ENCODE measurements at regions not wholly inside any gene's neighbourhood (a gene's known extent, or its start where the extent isn't known, plus 50 kb on each side); places are given as distances from the start of the nearest gene placed in this dataset.

DNA sequence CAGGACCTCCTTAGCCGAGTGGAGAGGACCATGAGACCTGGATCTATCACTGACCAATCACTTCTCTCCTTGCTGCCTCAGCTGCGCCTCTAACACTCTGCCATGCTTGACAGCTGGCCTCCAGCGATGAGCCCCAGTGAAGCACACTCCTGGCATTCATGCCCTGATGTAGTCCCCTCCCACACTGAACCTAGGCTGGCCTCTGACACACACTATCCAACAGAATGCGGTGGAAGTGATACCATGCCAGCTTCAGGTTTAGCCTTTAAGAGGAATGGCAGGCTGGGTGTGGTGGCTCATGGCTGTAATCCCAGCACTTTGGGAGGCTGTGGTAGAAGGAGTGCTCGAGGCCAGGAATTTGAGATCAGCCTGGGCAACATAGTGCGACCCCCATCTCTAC, 73.7 kb upstream of the LAPTM4A start:
- Histone ChIP-seq H3K4me3 (no peak overlapping the region), H2AFZ (ENCODE audit: low read depth, low read length) (no peak overlapping the region), H3K9me3 (replicated peaks; ENCODE audit: control insufficient read depth, insufficient read depth, low read depth, low read length) (no peaks in the 10 kb centered on the region), H3K36me3 (ENCODE audit: control insufficient read depth, insufficient read depth, low read length) (no peaks in the 10 kb centered on the region), H3K9me1 (ENCODE audit: control insufficient read depth, insufficient read depth, low read length) (no peaks in the 10 kb centered on the region), H4K20me1 (replicated peaks; ENCODE audit: control insufficient read depth, insufficient read depth, low read length) (no peaks in the 10 kb centered on the region), H3K4me2 (ENCODE audit: insufficient read depth, low read length) (no peak overlapping the region), H3K27me3 (ENCODE audit: control insufficient read depth in 2 of 2, insufficient read depth in 2 of 2, low read length in 2 of 2) (peaks cover 9 to 36% of the 10 kb centered on the region in 2 experiments), H3K9ac (ENCODE audit: insufficient read depth in 1 of 2, low read depth in 2 of 2, low read length in 2 of 2) (no peak overlapping the region), H3K27ac (ENCODE audit: extremely low read depth, low read depth, low read length) (no peak overlapping the region), H3K4me1 (replicated peaks in 1 of 2; ENCODE audit: control insufficient read depth in 2 of 2, insufficient read depth in 2 of 2, low read length in 2 of 2) (no peaks in the 10 kb centered on the region; a peak in 1 of 5 replicates), H3K79me2 (ENCODE audit: control insufficient read depth, insufficient read depth, low read length) (no peaks in the 10 kb centered on the region)
- ATAC-seq (no peak), DNase-seq (ENCODE audit: extremely low read depth in 1 of 4, low spot score in 3 of 4) (no peak), FAIRE-seq (no peak)
- in situ Hi-C loops (cut with MboI) (no loop called here), intact Hi-C loops (cut with micrococcal nuclease) (no loop called here)
- no peak for TF ChIP-seq MTA3 (IDR thresholded peaks at IDR 0.05; ENCODE audit: borderline replicate concordance)
- TF ChIP-seq, protein P1, sequence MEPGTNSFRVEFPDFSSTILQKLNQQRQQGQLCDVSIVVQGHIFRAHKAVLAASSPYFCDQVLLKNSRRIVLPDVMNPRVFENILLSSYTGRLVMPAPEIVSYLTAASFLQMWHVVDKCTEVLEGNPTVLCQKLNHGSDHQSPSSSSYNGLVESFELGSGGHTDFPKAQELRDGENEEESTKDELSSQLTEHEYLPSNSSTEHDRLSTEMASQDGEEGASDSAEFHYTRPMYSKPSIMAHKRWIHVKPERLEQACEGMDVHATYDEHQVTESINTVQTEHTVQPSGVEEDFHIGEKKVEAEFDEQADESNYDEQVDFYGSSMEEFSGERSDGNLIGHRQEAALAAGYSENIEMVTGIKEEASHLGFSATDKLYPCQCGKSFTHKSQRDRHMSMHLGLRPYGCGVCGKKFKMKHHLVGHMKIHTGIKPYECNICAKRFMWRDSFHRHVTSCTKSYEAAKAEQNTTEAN (CRISPR knock-in tag; IDR thresholded peaks at IDR 0.05) = no peak
- no peak for TF ChIP-seq ZNF586 (CRISPR knock-in tag; conservative IDR thresholded peaks at IDR 0.05)
- CTCF ChIA-PET (ENCODE audit: low intra/inter-chr PET ratio) = no interaction called here
- POLR2A ChIA-PET = interaction anchor here (1.0 kb wide), 1 partner anchor 17 kb away, joined by 3 read pairs; no protein-coding TSS in a partner anchor
- WGBS (ENCODE audit: insufficient coverage, low coverage, missing lambda C conversion rate) = 13% methylated on average over 6 of the region's 6 CpGs
- BruUV-seq (replicated peaks) = no TSS peak

DNA sequence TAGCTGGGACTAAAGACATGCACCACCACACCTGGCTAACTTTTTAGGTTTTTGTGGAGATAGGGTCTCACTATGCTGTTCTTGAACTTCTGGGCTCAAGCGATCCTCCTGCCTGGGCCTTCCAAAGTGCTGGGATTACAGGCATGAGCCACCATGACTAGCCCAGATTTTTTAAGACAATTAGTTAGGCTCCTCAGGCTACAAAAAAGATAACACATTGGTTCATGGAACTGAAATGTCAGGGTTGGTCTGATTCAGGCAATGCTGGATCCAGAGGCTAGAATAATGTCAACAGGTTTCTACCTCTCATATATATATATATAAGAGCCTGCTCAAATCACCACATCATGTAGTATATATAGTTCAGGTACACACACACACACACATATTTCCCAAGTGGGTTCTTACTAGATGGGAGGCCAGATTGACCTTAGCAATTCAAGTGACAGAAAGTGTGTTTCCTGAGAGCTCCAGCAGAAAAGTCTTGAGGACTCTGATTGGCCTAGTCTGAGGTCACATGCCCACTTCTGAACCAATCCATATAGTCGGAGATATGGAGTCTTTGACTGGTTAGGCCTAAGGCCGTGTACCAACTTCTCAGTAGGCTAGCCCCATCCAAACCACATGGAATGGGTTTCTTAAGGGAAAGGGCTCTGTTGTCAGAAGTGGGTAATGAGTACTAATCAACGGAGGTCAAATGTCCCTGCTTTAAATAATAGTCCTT, 72.6 kb upstream of the LAPTM4A start:
- no peaks in the 10 kb centered on the region for H3K36me3 ChIP-seq (ENCODE audit: control insufficient read depth, insufficient read depth, low read length)
- BruUV-seq (replicated peaks) = no TSS peak
- 24% methylated on average over 4 of the region's 4 CpGs for WGBS (ENCODE audit: insufficient coverage, low coverage, missing lambda C conversion rate)
- no peaks in the 10 kb centered on the region; a peak in 1 of 5 replicates for H3K4me1 ChIP-seq (replicated peaks in 1 of 2; ENCODE audit: control insufficient read depth in 2 of 2, insufficient read depth in 2 of 2, low read length in 2 of 2)
- CTCF ChIA-PET (ENCODE audit: low intra/inter-chr PET ratio) = no interaction called here
- in situ Hi-C loops (cut with MboI) (no loop called here), intact Hi-C loops (cut with micrococcal nuclease) (no loop called here)
- POLR2A ChIA-PET = no interaction called here
- peak overlapping the region; percentile 12; the same call in 1 of the 2 replicates for H2AFZ ChIP-seq (ENCODE audit: low read depth, low read length)
- H4K20me1 ChIP-seq (replicated peaks; ENCODE audit: control insufficient read depth, insufficient read depth, low read length) = no peaks in the 10 kb centered on the region
- no peaks in the 10 kb centered on the region for H3K9me1 ChIP-seq (ENCODE audit: control insufficient read depth, insufficient read depth, low read length)
- H3K4me3 ChIP-seq = no peak overlapping the region
- FAIRE-seq = no peak
- DNase-seq (ENCODE audit: extremely low read depth in 1 of 4, low spot score in 3 of 4) = peak in 1 of 4 experiments; percentile 29
- no peak overlapping the region for H3K4me2 ChIP-seq (ENCODE audit: insufficient read depth, low read length)
- H3K9ac ChIP-seq (ENCODE audit: insufficient read depth in 1 of 2, low read depth in 2 of 2, low read length in 2 of 2) = no peak overlapping the region
- H3K9me3 ChIP-seq (replicated peaks; ENCODE audit: control insufficient read depth, insufficient read depth, low read depth, low read length) = no peaks in the 10 kb centered on the region
- no peaks in the 10 kb centered on the region for H3K79me2 ChIP-seq (ENCODE audit: control insufficient read depth, insufficient read depth, low read length)
- ATAC-seq = peak; percentile 83
- peaks cover 9 to 25% of the 10 kb centered on the region in 2 experiments for H3K27me3 ChIP-seq (ENCODE audit: control insufficient read depth in 2 of 2, insufficient read depth in 2 of 2, low read length in 2 of 2)
- H3K27ac ChIP-seq (ENCODE audit: extremely low read depth, low read depth, low read length) = no peak overlapping the region
- TF ChIP-seq C11orf30 (IDR thresholded peaks at IDR 0.05; ENCODE audit: low read depth) (no peak), NFYB (IDR thresholded peaks at IDR 0.05; ENCODE audit: extremely low read depth, insufficient read length) (peak; percentile 40)
- TF ChIP-seq, protein P2, sequence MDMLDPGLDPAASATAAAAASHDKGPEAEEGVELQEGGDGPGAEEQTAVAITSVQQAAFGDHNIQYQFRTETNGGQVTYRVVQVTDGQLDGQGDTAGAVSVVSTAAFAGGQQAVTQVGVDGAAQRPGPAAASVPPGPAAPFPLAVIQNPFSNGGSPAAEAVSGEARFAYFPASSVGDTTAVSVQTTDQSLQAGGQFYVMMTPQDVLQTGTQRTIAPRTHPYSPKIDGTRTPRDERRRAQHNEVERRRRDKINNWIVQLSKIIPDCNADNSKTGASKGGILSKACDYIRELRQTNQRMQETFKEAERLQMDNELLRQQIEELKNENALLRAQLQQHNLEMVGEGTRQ (CRISPR knock-in tag; IDR thresholded peaks at IDR 0.05) = peak; percentile 85
- TF ChIP-seq, protein P3, sequence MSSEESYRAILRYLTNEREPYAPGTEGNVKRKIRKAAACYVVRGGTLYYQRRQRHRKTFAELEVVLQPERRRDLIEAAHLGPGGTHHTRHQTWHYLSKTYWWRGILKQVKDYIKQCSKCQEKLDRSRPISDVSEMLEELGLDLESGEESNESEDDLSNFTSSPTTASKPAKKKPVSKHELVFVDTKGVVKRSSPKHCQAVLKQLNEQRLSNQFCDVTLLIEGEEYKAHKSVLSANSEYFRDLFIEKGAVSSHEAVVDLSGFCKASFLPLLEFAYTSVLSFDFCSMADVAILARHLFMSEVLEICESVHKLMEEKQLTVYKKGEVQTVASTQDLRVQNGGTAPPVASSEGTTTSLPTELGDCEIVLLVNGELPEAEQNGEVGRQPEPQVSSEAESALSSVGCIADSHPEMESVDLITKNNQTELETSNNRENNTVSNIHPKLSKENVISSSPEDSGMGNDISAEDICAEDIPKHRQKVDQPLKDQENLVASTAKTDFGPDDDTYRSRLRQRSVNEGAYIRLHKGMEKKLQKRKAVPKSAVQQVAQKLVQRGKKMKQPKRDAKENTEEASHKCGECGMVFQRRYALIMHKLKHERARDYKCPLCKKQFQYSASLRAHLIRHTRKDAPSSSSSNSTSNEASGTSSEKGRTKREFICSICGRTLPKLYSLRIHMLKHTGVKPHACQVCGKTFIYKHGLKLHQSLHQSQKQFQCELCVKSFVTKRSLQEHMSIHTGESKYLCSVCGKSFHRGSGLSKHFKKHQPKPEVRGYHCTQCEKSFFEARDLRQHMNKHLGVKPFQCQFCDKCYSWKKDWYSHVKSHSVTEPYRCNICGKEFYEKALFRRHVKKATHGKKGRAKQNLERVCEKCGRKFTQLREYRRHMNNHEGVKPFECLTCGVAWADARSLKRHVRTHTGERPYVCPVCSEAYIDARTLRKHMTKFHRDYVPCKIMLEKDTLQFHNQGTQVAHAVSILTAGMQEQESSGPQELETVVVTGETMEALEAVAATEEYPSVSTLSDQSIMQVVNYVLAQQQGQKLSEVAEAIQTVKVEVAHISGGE (CRISPR knock-in tag; IDR thresholded peaks at IDR 0.05) = no peak
- TF ChIP-seq, protein P4, sequence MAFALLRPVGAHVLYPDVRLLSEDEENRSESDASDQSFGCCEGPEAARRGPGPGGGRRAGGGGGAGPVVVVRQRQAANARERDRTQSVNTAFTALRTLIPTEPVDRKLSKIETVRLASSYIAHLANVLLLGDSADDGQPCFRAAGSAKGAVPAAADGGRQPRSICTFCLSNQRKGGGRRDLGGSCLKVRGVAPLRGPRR (CRISPR knock-in tag; IDR thresholded peaks at IDR 0.05) = no peak

All from K562 (cell line).